Natural killer cell (primary cell): ENCODE measurements at regions not wholly inside any gene's neighbourhood (a gene's known extent, or its start where the extent isn't known, plus 50 kb on each side); places are given as distances from the start of the nearest gene placed in this dataset.

Experiments
- ATAC-seq, 3 donors: fragments of 150-1000 bp in 2 of 3; fragments of 200-7000 bp in 1 of 3; cut with Tn5 transposase; 1 replicate in 1 of 3; 2 replicates in 2 of 3; pipeline ENCODE4 v1.10.0; 2021; ENCODE audit warnings: mild to moderate bottlenecking in 2 of 3, moderate library complexity in 2 of 3
- DNase-seq, 2 donors: peaks; one replicate each; pipeline versions ENCODE4 v3.0.0 to v3.0.0-alpha.2; 2013 to 2021; ENCODE audit warnings: mixed read lengths in 1 of 2
- H3K27ac ChIP-seq: one replicate; pipeline ENCODE4 v1.5.1; 2013; ENCODE audit warnings: mild to moderate bottlenecking, low read length
- H3K27me3 ChIP-seq: one replicate; pipeline ENCODE4 v1.6.1; 2013; ENCODE audit warnings: low read length; ENCODE audit not compliant: control insufficient read depth, insufficient read depth
- H3K36me3 ChIP-seq: one replicate; pipeline ENCODE4 v1.6.1; 2013; ENCODE audit warnings: low read length; ENCODE audit not compliant: control insufficient read depth, insufficient read depth
- H3K4me1 ChIP-seq: one replicate; pipeline ENCODE4 v1.6.1; 2013; ENCODE audit warnings: low read length; ENCODE audit not compliant: control insufficient read depth, insufficient read depth
- H3K4me3 ChIP-seq: one replicate; pipeline ENCODE4 v1.5.1; 2013; ENCODE audit warnings: low read length
- H3K9me3 ChIP-seq: one replicate; pipeline ENCODE4 v1.6.1; 2013; ENCODE audit warnings: low read length; ENCODE audit not compliant: control insufficient read depth, insufficient read depth
- H3K27ac Mint-ChIP-seq, 2 donors: one replicate each; pipeline ENCODE4 v1.8.0; 2022; ENCODE audit warnings: mild to moderate bottlenecking in 2 of 2, mixed read lengths in 2 of 2, moderate library complexity in 1 of 2
- H3K27me3 Mint-ChIP-seq, 2 donors: one replicate each; pipeline ENCODE4 v1.8.0; 2022; ENCODE audit warnings: low read depth in 2 of 2, mixed read lengths in 2 of 2
- H3K36me3 Mint-ChIP-seq: one replicate; pipeline ENCODE4 v1.8.0; 2022; ENCODE audit warnings: mixed read lengths
- H3K4me1 Mint-ChIP-seq, 2 donors: one replicate each; pipeline ENCODE4 v1.8.0; 2022; ENCODE audit warnings: mixed read lengths in 2 of 2
- H3K4me3 Mint-ChIP-seq: one replicate; pipeline ENCODE4 v1.8.0; 2022; ENCODE audit warnings: mild to moderate bottlenecking, moderate library complexity, mixed read lengths
- H3K9me3 Mint-ChIP-seq, 2 donors: one replicate each; pipeline ENCODE4 v1.8.0; 2022; ENCODE audit warnings: mixed read lengths in 2 of 2
- WGBS: methylation state at CpG from one replicate; pipeline ENCODE4 v1.1.7; 2013; ENCODE audit warnings: missing lambda C conversion rate; ENCODE audit not compliant: insufficient coverage; 5-methylcytosine and 5-hydroxymethylcytosine counted together
- intact Hi-C: fragments of 100-400 bp; cut with micrococcal nuclease; formaldehyde crosslinking; loops from one replicate; pipeline ENCODE4 v1.14.2; 2022
- TF ChIP-seq, protein P1 (sequence below): fragments of 200-600 bp; IDR thresholded peaks from one replicate; pipeline ENCODE4 v1.8.0; 2022; ENCODE audit warnings: antibody characterized with exemption

GRCh38 chr4:137934046-137934445 lies 308.1 kb downstream of the SLC7A11 start:
- H3K9me3 Mint-ChIP-seq = peaks cover 8 to 14% of the 10 kb centered on the region in 2 donors
- intact Hi-C loops = no loop called here
- H3K4me1 ChIP-seq = no peaks in the 10 kb centered on the region

DNA sequence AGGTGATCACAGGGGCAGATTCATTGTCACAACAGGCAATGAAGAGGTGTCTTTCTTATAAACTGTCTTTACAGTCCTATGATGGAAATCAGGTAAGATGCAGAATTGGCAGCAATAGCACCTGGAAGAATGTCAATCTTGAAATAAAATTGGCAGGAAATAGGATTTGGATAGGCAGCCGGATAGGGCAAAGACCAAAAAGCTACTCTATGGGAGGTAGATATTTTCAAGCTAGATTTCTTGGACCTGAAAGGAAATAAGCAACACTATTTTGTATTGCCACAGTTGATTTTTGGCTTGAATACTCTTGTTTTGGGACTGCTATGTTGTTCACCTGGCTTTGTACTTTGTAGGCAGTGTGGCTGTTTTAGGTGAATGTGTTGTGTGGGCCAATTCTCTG lies 314.2 kb downstream of the SLC7A11 start:
- DNase-seq = no peak

More at GRCh38 chr4:137934046-137934445, 308.1 kb downstream of the SLC7A11 start:
- no peak for ATAC-seq
- Mint-ChIP-seq H3K36me3 (no peaks in the 10 kb centered on the region), H3K4me1 (no peaks in the 10 kb centered on the region), H3K4me3 (no peak overlapping the region), H3K27me3 (no peaks in the 10 kb centered on the region), H3K27ac (no peak overlapping the region)
- no CpG with 5 or more reads among the region's 2 CpGs for WGBS
- Histone ChIP-seq H3K27me3 (no peaks in the 10 kb centered on the region), H3K9me3 (peaks cover 2% of the 10 kb centered on the region), H3K4me3 (no peak overlapping the region), H3K36me3 (no peaks in the 10 kb centered on the region), H3K27ac (no peak overlapping the region)
- DNase-seq = no peak
- TF ChIP-seq, protein P1, sequence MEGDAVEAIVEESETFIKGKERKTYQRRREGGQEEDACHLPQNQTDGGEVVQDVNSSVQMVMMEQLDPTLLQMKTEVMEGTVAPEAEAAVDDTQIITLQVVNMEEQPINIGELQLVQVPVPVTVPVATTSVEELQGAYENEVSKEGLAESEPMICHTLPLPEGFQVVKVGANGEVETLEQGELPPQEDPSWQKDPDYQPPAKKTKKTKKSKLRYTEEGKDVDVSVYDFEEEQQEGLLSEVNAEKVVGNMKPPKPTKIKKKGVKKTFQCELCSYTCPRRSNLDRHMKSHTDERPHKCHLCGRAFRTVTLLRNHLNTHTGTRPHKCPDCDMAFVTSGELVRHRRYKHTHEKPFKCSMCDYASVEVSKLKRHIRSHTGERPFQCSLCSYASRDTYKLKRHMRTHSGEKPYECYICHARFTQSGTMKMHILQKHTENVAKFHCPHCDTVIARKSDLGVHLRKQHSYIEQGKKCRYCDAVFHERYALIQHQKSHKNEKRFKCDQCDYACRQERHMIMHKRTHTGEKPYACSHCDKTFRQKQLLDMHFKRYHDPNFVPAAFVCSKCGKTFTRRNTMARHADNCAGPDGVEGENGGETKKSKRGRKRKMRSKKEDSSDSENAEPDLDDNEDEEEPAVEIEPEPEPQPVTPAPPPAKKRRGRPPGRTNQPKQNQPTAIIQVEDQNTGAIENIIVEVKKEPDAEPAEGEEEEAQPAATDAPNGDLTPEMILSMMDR = no peak

GRCh38 chr4:137923494-137923893 lies 318.7 kb downstream of the SLC7A11 start:
- Histone ChIP-seq H3K9me3 (no peaks in the 10 kb centered on the region), H3K4me1 (no peaks in the 10 kb centered on the region), H3K27me3 (no peaks in the 10 kb centered on the region), H3K27ac (no peak overlapping the region), H3K36me3 (no peaks in the 10 kb centered on the region), H3K4me3 (no peak overlapping the region)
- Mint-ChIP-seq H3K36me3 (no peaks in the 10 kb centered on the region), H3K4me1 (no peaks in the 10 kb centered on the region), H3K4me3 (no peak overlapping the region), H3K27me3 (no peaks in the 10 kb centered on the region), H3K9me3 (peaks cover 12 to 15% of the 10 kb centered on the region in 2 donors), H3K27ac (no peak overlapping the region)
- DNase-seq (no peak), ATAC-seq (no peak)
- TF ChIP-seq, protein P1 = no peak
- intact Hi-C loops = no loop called here
- WGBS = 90% methylated on average over 3 of the region's 3 CpGs

More for the DNA sequence above, 314.2 kb downstream of the SLC7A11 start:
- no peaks in the 10 kb centered on the region for H3K27me3 ChIP-seq
- Mint-ChIP-seq H3K4me1 (no peaks in the 10 kb centered on the region), H3K36me3 (no peaks in the 10 kb centered on the region), H3K27ac (no peak overlapping the region), H3K4me3 (no peak overlapping the region), H3K9me3 (peaks cover 5 to 7% of the 10 kb centered on the region in 2 donors), H3K27me3 (no peaks in the 10 kb centered on the region)
- H3K9me3 ChIP-seq = peaks cover 2% of the 10 kb centered on the region
- TF ChIP-seq, protein P1 = no peak
- intact Hi-C loops = no loop called here
- 81% methylated on average over 1 of the region's 1 CpG for WGBS
- no peaks in the 10 kb centered on the region for H3K4me1 ChIP-seq
- ATAC-seq = no peak
- no peaks in the 10 kb centered on the region for H3K36me3 ChIP-seq
- no peak overlapping the region for H3K4me3 ChIP-seq
- no peak overlapping the region for H3K27ac ChIP-seq

- WGBS = 85% methylated on average over 3 of the region's 3 CpGs
Observed at GRCh38 chr4:137922721-137923120, 319.4 kb downstream of the SLC7A11 start.

More at GRCh38 chr4:137922721-137923120, 319.4 kb downstream of the SLC7A11 start:
- Mint-ChIP-seq H3K4me3 (no peak overlapping the region), H3K9me3 (peaks cover 10 to 15% of the 10 kb centered on the region in 2 donors), H3K4me1 (no peaks in the 10 kb centered on the region), H3K36me3 (no peaks in the 10 kb centered on the region), H3K27ac (no peak overlapping the region), H3K27me3 (no peaks in the 10 kb centered on the region)
- intact Hi-C loops = no loop called here
- Histone ChIP-seq H3K27me3 (no peaks in the 10 kb centered on the region), H3K4me1 (no peaks in the 10 kb centered on the region), H3K9me3 (no peaks in the 10 kb centered on the region), H3K36me3 (no peaks in the 10 kb centered on the region), H3K27ac (no peak overlapping the region), H3K4me3 (no peak overlapping the region)
- DNase-seq = no peak
- TF ChIP-seq, protein P1 = no peak
- ATAC-seq = no peak
